ENCODE measurements at regions not wholly inside any gene's neighbourhood (a gene's known extent, or its start where the extent isn't known, plus 50 kb on each side); places are given as distances from the start of the nearest gene placed in this dataset.

DNA sequence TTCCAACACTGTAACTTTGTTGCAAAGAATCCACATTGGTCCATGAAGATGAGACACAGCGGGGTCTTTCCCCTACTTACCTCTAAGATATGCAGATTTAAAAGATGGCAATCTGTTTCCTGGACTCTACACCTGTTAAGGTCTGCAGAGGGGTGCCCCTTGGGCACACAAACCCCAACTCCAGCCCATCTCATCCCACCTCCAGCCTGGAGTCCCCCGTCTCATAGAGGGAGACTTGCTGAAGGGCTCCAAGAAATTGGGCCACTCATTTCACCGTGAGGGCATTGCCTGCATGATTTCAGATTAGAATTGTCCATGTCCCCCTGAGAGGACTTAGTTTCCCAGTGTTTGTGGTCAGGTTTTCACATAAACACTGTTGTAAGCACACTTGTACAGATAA is 365.7 kb downstream of the IRX2 start:
- TF ChIP-seq POLR2A (IDR thresholded peaks at IDR 0.05; ENCODE audit: low read length) (no peak), GATA1 (IDR thresholded peaks at IDR 0.05; ENCODE audit: low read depth, low read length) (no peak)
